B cell (primary cell): ENCODE measurements at regions not wholly inside any gene's neighbourhood (a gene's known extent, or its start where the extent isn't known, plus 50 kb on each side); places are given as distances from the start of the nearest gene placed in this dataset.

Experiments used
- ATAC-seq: fragments of 200-7000 bp; cut with Tn5 transposase; one replicate; pipeline ENCODE4 v1.10.0; 2021; ENCODE audit warnings: low read depth, mild to moderate bottlenecking, moderate number of reproducible peaks, moderate library complexity
- CTCF ChIA-PET: fragments of 350-600 bp; sonication (Branson Sonifier 250); formaldehyde crosslinking; loops from one replicate; lab custom pipeline; 2021; ENCODE audit warnings: antibody characterized with exemption, inconsistent platforms; lab: Charles Lee
- POLR2A ChIA-PET: fragments of 350-600 bp; sonication (Branson Sonifier 250); formaldehyde crosslinking; loops from one replicate; lab custom pipeline; 2021; ENCODE audit warnings: antibody characterized with exemption; lab: Charles Lee
- DNase-seq: peaks from one replicate; pipeline ENCODE4 v3.0.0; 2013
- H2AFZ ChIP-seq: 2 replicates; pipeline ENCODE4 v1.6.1; 2012; ENCODE audit warnings: mild to moderate bottlenecking, low read depth, low read length; ENCODE audit not compliant: insufficient read depth, poor library complexity, severe bottlenecking
- H3K27ac ChIP-seq, 2 donors: 1 replicate in 1 of 2; 2 replicates in 1 of 2; pipeline ENCODE4 v1.5.1; 2012 to 2013; ENCODE audit warnings: low read length in 2 of 2, mild to moderate bottlenecking in 2 of 2, moderate library complexity in 1 of 2
- H3K27me3 ChIP-seq, 4 experiments: fragments of 200-600 bp in 1 of 4; sonication (generic) in 1 of 4; replicated peaks in 1 of 4; 1 replicate in 2 of 4; 2 replicates in 2 of 4; pipeline versions ENCODE4 v1.6.1 to v1.7.0; 2013 to 2016; ENCODE audit warnings: low read length in 3 of 4, mild to moderate bottlenecking in 2 of 4, mixed read lengths in 1 of 4, moderate library complexity in 1 of 4; ENCODE audit not compliant: insufficient read depth in 4 of 4, control insufficient read depth in 3 of 4; ENCODE audit errors: control extremely low read depth in 1 of 4
- H3K36me3 ChIP-seq, 2 experiments: replicated peaks in 1 of 2; 1 replicate in 1 of 2; 2 replicates in 1 of 2; pipeline versions ENCODE4 v1.6.1 to v1.7.1; 2013; ENCODE audit warnings: low read length in 1 of 2; ENCODE audit not compliant: insufficient read depth in 2 of 2, control insufficient read depth in 1 of 2; ENCODE audit errors: control extremely low read depth in 1 of 2, extremely low read depth in 1 of 2
- H3K4me1 ChIP-seq, 2 donors: fragments of 200-600 bp in 1 of 2; sonication (generic) in 1 of 2; 1 replicate in 1 of 2; 2 replicates in 1 of 2; pipeline versions ENCODE4 v1.5.1 to v1.6.1; 2013 to 2017; ENCODE audit warnings: low read length in 2 of 2; ENCODE audit not compliant: control insufficient read depth in 2 of 2, insufficient read depth in 2 of 2
- H3K4me2 ChIP-seq: replicated peaks from 2 replicates; pipeline ENCODE3; 2012; ENCODE audit warnings: mild to moderate bottlenecking, low read depth, low read length; ENCODE audit not compliant: poor library complexity, severe bottlenecking
- H3K4me3 ChIP-seq, 5 experiments: fragments of 200-600 bp in 1 of 5; sonication (generic) in 1 of 5; 1 replicate in 3 of 5; 2 replicates in 2 of 5; pipeline versions ENCODE4 v1.5.1 to v1.7.0; 2011 to 2016; ENCODE audit warnings: low read length in 4 of 5, mild to moderate bottlenecking in 4 of 5, low read depth in 2 of 5, control low read depth in 1 of 5, moderate library complexity in 1 of 5; ENCODE audit not compliant: insufficient read depth in 1 of 5; ENCODE audit errors: control extremely low read depth in 1 of 5, extremely low read depth in 1 of 5
- H3K79me2 ChIP-seq: fragments of 200-600 bp; sonication (generic); one replicate; pipeline ENCODE4 v1.6.0; 2016; ENCODE audit warnings: low read length; ENCODE audit not compliant: control insufficient read depth, insufficient read depth
- H3K9ac ChIP-seq: fragments of 200-600 bp; sonication (generic); 2 replicates; pipeline ENCODE4 v1.6.1; 2017; ENCODE audit warnings: mild to moderate bottlenecking, low read length, moderate library complexity
- H3K9me3 ChIP-seq, 3 donors: one replicate each; pipeline versions ENCODE4 v1.6.1 to v1.7.1; 2013; ENCODE audit warnings: low read length in 2 of 3; ENCODE audit not compliant: control insufficient read depth in 2 of 3, insufficient read depth in 1 of 3; ENCODE audit errors: control extremely low read depth in 1 of 3
- H4K20me1 ChIP-seq: 2 replicates; pipeline ENCODE4 v1.6.0; 2012; ENCODE audit warnings: mild to moderate bottlenecking, low read length; ENCODE audit not compliant: insufficient read depth, control insufficient read depth, poor library complexity, severe bottlenecking
- H3K27ac Mint-ChIP-seq: one replicate; pipeline ENCODE4 v1.8.0; 2021; ENCODE audit warnings: mixed read lengths
- H3K27me3 Mint-ChIP-seq: one replicate; pipeline ENCODE4 v1.8.0; 2021; ENCODE audit warnings: mixed read lengths
- H3K4me1 Mint-ChIP-seq: one replicate; pipeline ENCODE4 v1.8.0; 2021; ENCODE audit warnings: mixed read lengths
- H3K4me3 Mint-ChIP-seq: one replicate; pipeline ENCODE4 v1.8.0; 2021; ENCODE audit warnings: mixed read lengths
- H3K9me3 Mint-ChIP-seq: one replicate; pipeline ENCODE4 v1.8.0; 2022; ENCODE audit warnings: mixed read lengths; ENCODE audit not compliant: insufficient read depth
- EZH2 ChIP-seq: IDR thresholded peaks from 2 replicates; pipeline ENCODE4 v1.6.1; 2012; ENCODE audit warnings: borderline replicate concordance, low read depth, mild to moderate bottlenecking, moderate library complexity, low read length; ENCODE audit not compliant: insufficient read depth, poor library complexity, severe bottlenecking
- WGBS: methylation state at CpG from one replicate; pipeline ENCODE4 v1.1.5; 2013; ENCODE audit warnings: missing lambda C conversion rate; ENCODE audit not compliant: insufficient coverage; 5-methylcytosine and 5-hydroxymethylcytosine counted together
- intact Hi-C: fragments of 100-400 bp; cut with micrococcal nuclease; formaldehyde crosslinking; loops from one replicate; pipeline ENCODE4 v1.10.0; 2022
- TF ChIP-seq, protein P1 (sequence below): fragments of 200-600 bp; IDR thresholded peaks from one replicate; pipeline ENCODE4 v1.8.0; 2022; ENCODE audit warnings: antibody characterized with exemption, mild to moderate bottlenecking

DNA sequence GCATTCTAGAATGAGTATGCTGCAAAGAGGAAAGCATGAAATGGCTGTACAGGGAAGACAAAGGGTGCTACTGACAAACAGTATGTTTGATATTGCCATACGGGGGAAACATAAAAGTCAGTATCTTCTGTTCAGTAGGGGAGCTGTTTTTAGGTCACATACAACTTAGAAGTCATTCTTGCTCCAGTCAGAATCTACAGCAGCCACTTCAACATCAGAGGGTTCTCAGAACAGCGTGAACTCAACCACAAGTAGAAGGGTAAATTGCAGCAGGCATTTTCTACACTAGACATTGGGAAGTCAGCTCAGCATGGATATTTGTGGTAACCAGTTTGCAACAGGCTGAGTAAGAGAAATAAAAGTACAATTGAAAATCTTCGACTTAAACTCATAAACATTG lies 1241.8 kb upstream of the GOT2 start:
- peaks cover 5% of the 10 kb centered on the region for H3K9me3 Mint-ChIP-seq
- no peak overlapping the region for H3K27ac Mint-ChIP-seq
- TF ChIP-seq, protein P1, sequence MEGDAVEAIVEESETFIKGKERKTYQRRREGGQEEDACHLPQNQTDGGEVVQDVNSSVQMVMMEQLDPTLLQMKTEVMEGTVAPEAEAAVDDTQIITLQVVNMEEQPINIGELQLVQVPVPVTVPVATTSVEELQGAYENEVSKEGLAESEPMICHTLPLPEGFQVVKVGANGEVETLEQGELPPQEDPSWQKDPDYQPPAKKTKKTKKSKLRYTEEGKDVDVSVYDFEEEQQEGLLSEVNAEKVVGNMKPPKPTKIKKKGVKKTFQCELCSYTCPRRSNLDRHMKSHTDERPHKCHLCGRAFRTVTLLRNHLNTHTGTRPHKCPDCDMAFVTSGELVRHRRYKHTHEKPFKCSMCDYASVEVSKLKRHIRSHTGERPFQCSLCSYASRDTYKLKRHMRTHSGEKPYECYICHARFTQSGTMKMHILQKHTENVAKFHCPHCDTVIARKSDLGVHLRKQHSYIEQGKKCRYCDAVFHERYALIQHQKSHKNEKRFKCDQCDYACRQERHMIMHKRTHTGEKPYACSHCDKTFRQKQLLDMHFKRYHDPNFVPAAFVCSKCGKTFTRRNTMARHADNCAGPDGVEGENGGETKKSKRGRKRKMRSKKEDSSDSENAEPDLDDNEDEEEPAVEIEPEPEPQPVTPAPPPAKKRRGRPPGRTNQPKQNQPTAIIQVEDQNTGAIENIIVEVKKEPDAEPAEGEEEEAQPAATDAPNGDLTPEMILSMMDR: no peak
- no peak for TF ChIP-seq EZH2
- H3K27ac ChIP-seq: no peak overlapping the region
- H4K20me1 ChIP-seq: no peaks in the 10 kb centered on the region
- ATAC-seq (no peak), DNase-seq (no peak)
- no peak overlapping the region for H3K4me2 ChIP-seq
- H3K9me3 ChIP-seq: peaks cover 0 to 6% (median 0%) of the 10 kb centered on the region in 3 donors
- no peak overlapping the region for H3K4me3 Mint-ChIP-seq
- no peaks in the 10 kb centered on the region for H3K4me1 ChIP-seq
- ChIA-PET POLR2A (no interaction called here), CTCF (no interaction called here)
- no peaks in the 10 kb centered on the region for H3K36me3 ChIP-seq
- H3K79me2 ChIP-seq: no peaks in the 10 kb centered on the region
- no peak overlapping the region for H3K9ac ChIP-seq
- no peaks in the 10 kb centered on the region for H3K27me3 ChIP-seq
- intact Hi-C loops: no loop called here
- no peak overlapping the region for H2AFZ ChIP-seq
- no peak overlapping the region for H3K4me3 ChIP-seq
- H3K27me3 Mint-ChIP-seq: no peaks in the 10 kb centered on the region
- no CpG with 5 or more reads among the region's 3 CpGs for WGBS
- no peaks in the 10 kb centered on the region for H3K4me1 Mint-ChIP-seq

DNA sequence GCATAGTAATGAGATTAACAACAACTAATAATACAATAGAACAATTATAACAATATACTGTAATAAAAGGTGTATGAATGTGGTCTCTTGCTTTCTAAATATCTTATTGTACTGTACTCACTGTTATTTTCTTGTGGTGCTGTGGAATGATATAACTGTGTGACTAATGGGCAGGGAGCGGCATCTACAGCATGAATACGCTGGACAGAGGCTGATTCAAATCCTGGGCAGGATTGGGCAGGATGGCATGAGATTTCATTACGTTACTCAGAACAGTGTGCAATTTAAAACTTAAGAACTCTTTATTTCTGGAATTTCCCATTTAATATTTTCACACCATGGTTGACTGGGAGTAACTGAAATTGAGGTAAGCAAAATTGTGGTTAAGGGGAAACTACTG lies 1239.8 kb upstream of the GOT2 start:
- H3K4me2 ChIP-seq: no peak overlapping the region
- Mint-ChIP-seq H3K9me3 (peaks cover 5% of the 10 kb centered on the region), H3K4me3 (no peak overlapping the region), H3K27ac (no peak overlapping the region), H3K4me1 (no peaks in the 10 kb centered on the region), H3K27me3 (no peaks in the 10 kb centered on the region)
- ChIA-PET POLR2A (no interaction called here), CTCF (no interaction called here)
- H3K4me1 ChIP-seq: no peaks in the 10 kb centered on the region
- intact Hi-C loops: no loop called here
- H3K27me3 ChIP-seq: no peaks in the 10 kb centered on the region
- H2AFZ ChIP-seq: no peak overlapping the region
- H3K27ac ChIP-seq: no peak overlapping the region
- H3K36me3 ChIP-seq: no peaks in the 10 kb centered on the region
- no CpG with 5 or more reads among the region's 3 CpGs for WGBS
- H3K4me3 ChIP-seq: no peak overlapping the region
- H4K20me1 ChIP-seq: no peaks in the 10 kb centered on the region
- H3K9me3 ChIP-seq: peaks cover 0 to 6% (median 0%) of the 10 kb centered on the region in 3 donors
- ATAC-seq (no peak), DNase-seq (no peak)
- no peak for TF ChIP-seq EZH2
- TF ChIP-seq, protein P1: no peak
- H3K79me2 ChIP-seq: no peaks in the 10 kb centered on the region
- no peak overlapping the region for H3K9ac ChIP-seq
